ENCODE measurements at regions not wholly inside any gene's neighbourhood (a gene's known extent, or its start where the extent isn't known, plus 50 kb on each side); places are given as distances from the start of the nearest gene placed in this dataset.

GRCh38 chr6:120615238-120615637 lies 719.0 kb downstream of the TBC1D32 start:
- Histone ChIP-seq H3K4me3 (no peak overlapping the region), H3K9me3 (no peaks in the 10 kb centered on the region), H3K27me3 (peaks cover 0 to 4% of the 10 kb centered on the region in 2 donors), H3K4me1 (no peaks in the 10 kb centered on the region), H3K27ac (no peak overlapping the region), H3K36me3 (no peaks in the 10 kb centered on the region)
- no peak for DNase-seq
- intact Hi-C loops (cut with DNase I; ENCODE audit: low total_unique reads): no loop called here
- TF ChIP-seq, protein P1, sequence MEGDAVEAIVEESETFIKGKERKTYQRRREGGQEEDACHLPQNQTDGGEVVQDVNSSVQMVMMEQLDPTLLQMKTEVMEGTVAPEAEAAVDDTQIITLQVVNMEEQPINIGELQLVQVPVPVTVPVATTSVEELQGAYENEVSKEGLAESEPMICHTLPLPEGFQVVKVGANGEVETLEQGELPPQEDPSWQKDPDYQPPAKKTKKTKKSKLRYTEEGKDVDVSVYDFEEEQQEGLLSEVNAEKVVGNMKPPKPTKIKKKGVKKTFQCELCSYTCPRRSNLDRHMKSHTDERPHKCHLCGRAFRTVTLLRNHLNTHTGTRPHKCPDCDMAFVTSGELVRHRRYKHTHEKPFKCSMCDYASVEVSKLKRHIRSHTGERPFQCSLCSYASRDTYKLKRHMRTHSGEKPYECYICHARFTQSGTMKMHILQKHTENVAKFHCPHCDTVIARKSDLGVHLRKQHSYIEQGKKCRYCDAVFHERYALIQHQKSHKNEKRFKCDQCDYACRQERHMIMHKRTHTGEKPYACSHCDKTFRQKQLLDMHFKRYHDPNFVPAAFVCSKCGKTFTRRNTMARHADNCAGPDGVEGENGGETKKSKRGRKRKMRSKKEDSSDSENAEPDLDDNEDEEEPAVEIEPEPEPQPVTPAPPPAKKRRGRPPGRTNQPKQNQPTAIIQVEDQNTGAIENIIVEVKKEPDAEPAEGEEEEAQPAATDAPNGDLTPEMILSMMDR (IDR thresholded peaks at IDR 0.05): no peak
- TF ChIP-seq POLR2A (IDR thresholded peaks at IDR 0.05): no peak

DNA sequence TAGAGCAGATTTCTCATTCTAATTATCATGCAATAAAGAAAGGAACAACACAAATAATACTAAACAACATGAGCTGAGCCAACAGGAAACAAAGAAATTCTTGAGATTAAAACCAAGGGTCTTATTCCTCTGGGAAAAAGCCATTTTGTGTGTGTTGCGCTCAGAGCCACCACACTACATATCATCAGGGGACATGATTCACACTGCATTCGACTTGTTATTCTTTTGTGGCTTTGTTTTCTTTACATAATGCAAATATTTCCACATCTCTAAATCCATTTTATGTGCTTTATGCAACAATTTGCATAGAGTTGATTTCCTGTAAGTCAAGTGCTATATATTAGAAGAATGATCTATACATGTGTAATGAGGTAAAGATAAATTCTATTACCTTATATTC lies 719.6 kb downstream of the TBC1D32 start:
- H3K27ac ChIP-seq: no peak overlapping the region
- H3K36me3 ChIP-seq: no peaks in the 10 kb centered on the region
- intact Hi-C loops (cut with DNase I; ENCODE audit: low total_unique reads): no loop called here
- no peak for DNase-seq
- no peaks in the 10 kb centered on the region for H3K9me3 ChIP-seq
- H3K4me3 ChIP-seq: no peak overlapping the region
- TF ChIP-seq POLR2A (IDR thresholded peaks at IDR 0.05): no peak
- TF ChIP-seq, protein P1 (IDR thresholded peaks at IDR 0.05): no peak
- no peaks in the 10 kb centered on the region for H3K4me1 ChIP-seq
- H3K27me3 ChIP-seq: peaks cover 0 to 4% of the 10 kb centered on the region in 2 donors

GRCh38 chr6:120608826-120609225 lies 725.5 kb downstream of the TBC1D32 start:
- Histone ChIP-seq H3K27me3 (peaks cover 0 to 4% of the 10 kb centered on the region in 2 donors), H3K4me1 (no peaks in the 10 kb centered on the region), H3K27ac (no peak overlapping the region), H3K9me3 (no peaks in the 10 kb centered on the region), H3K36me3 (no peaks in the 10 kb centered on the region), H3K4me3 (no peak overlapping the region)
- DNase-seq: no peak
- no peak for TF ChIP-seq POLR2A (IDR thresholded peaks at IDR 0.05)
- TF ChIP-seq, protein P1 (IDR thresholded peaks at IDR 0.05): no peak
- intact Hi-C loops (cut with DNase I; ENCODE audit: low total_unique reads): no loop called here

- Histone ChIP-seq H3K4me1 (no peaks in the 10 kb centered on the region), H3K9me3 (no peaks in the 10 kb centered on the region), H3K4me3 (no peak overlapping the region), H3K36me3 (no peaks in the 10 kb centered on the region), H3K27ac (no peak overlapping the region), H3K27me3 (peaks cover 0 to 4% of the 10 kb centered on the region in 2 donors)
- no peak for DNase-seq
- intact Hi-C loops (cut with DNase I; ENCODE audit: low total_unique reads): no loop called here
- TF ChIP-seq, protein P1 (IDR thresholded peaks at IDR 0.05): no peak
- TF ChIP-seq POLR2A (IDR thresholded peaks at IDR 0.05): no peak
Observed at GRCh38 chr6:120606743-120607142, 727.5 kb downstream of the TBC1D32 start.

DNA sequence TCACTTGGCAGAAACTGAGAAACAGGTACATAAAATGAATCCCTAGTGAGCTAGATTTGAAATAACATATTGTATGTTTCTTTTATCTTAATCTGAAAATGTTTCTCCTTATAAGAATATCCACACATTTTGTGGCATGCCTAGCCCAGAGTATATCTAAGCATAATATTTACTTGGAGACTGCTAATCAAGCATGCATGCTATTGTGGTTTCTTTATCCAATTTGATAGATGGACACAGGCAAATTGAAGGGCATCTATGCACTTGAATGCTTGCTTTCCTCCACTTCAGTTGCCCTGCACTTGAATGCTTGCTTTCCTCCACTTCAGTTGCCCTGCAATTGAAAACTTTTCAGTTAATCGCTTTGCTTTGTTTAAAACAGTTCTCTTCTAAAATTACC lies 729.8 kb downstream of the TBC1D32 start:
- intact Hi-C loops (cut with DNase I; ENCODE audit: low total_unique reads): no loop called here
- H3K4me1 ChIP-seq: no peaks in the 10 kb centered on the region
- TF ChIP-seq, protein P1 (IDR thresholded peaks at IDR 0.05): no peak
- TF ChIP-seq POLR2A (IDR thresholded peaks at IDR 0.05): no peak
- no peak overlapping the region for H3K4me3 ChIP-seq
- no peaks in the 10 kb centered on the region for H3K9me3 ChIP-seq
- no peak for DNase-seq
- no peaks in the 10 kb centered on the region for H3K27me3 ChIP-seq
- H3K36me3 ChIP-seq: no peaks in the 10 kb centered on the region
- H3K27ac ChIP-seq: no peak overlapping the region

Data from uterus (tissue), 3 donors.